NCI-H1930 (cell line): ENCODE measurements at regions not wholly inside any gene's neighbourhood (a gene's known extent, or its start where the extent isn't known, plus 50 kb on each side); places are given as distances from the start of the nearest gene placed in this dataset.

Source experiments
- DNase-seq, 2 experiments: peaks; one replicate each; lab custom pipeline; 2025; lab: John Stamatoyannopoulos, UW

DNA sequence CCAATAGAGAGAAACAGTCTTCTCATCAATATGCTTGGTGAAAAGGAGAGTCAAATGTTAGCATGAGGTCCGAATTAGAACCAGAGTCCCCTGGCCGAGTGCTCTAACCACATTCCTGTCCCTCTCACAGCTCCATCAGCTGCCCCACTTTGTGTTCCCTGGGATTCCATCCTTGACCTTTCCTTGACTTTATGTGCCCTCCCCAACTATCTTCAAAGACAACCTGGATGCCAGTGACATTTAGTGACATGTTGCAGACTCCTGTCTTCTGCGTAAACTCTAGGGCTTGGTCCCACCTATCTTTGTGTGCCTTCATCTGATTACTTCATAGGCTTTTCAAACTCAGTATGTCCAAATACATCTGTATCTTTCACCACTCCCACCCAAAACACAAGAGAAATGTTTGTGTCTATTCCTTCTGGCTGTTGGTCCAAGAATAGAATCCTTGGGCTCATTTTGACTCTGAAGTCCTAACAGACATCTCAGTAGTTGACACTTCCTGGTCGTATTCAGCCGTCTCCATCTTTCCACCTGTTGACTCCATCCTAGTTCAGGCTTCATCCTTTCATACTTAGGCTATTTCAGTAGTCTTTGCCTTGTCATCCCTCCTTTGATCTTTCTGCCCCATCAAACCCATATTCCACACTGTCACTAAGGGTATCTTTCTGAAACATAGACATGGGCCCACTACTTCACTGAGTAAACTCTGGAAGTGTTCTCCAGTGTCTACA lies 101.4 kb upstream of the CD180 start:
- DNase-seq: no peak

DNA sequence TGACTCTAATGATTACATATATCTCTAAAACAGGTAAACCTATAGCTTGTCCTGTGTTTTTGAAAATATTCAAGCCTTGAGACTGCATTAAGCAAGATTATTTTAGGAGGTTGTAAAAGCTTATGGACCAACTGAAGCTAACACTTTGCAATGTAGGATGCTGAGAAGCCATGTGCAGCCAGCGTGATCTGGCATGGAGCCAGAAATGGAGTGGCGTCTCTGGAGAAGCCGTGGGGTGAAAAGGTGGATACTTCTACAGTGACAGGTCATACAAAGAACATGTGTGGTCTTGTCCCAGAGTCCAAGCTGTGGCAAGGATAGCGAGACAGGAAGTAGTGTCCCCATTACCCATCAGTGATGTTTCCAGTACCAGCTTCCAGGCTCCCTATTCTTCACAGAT lies 100.8 kb upstream of the CD180 start:
- DNase-seq: no peak

DNA sequence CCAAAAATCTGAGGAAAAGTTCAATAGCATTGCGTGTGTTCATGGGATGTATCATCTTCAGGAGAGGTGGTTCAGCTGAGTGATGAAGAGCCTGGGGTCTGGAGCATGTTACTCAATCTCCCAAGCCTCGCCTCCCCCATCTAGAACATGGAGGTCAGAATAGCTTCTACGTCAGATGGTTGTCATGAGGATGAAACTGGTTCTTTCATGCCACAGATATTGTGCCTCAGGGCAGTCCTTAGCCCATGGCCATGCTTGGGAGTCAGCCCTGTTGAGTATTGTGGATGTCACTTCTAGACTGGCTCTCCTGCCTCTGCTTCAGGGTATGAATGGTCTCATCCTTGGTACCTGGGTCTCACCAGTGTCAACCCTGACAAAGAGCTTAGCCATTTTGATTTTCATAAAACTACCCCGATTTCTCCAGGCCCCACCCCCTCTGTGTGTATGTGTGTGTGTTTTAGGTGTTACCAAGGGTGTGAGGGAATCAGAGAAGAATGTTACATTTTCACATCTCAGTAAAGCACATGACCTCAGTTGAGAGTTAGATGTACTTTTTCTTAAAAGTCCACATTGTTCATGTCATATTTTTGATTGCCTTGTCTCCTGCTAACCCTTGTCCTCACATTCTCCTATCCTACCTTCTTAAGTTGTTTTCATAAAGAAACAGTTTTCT lies 97.8 kb upstream of the CD180 start:
- no peak for DNase-seq

DNA sequence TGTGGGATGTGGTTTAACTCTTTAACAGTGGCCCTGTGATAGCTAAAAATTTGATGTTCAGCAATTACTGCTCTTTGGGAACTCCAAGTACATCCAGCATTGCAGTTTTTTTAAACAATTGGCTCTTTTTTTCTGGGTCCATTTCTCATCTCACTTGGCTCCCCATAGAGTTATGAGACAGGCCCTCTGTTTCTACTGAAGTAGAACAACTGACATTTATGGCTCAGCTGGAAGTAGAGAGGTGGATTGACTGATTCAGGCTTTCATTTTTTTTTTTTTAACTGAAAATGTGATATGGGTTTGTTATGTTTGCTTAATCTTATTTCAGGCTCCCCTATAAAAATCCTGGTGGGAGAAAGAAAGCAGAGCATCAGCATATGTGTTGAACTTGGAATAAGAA lies 96.6 kb upstream of the CD180 start:
- DNase-seq: no peak

DNA sequence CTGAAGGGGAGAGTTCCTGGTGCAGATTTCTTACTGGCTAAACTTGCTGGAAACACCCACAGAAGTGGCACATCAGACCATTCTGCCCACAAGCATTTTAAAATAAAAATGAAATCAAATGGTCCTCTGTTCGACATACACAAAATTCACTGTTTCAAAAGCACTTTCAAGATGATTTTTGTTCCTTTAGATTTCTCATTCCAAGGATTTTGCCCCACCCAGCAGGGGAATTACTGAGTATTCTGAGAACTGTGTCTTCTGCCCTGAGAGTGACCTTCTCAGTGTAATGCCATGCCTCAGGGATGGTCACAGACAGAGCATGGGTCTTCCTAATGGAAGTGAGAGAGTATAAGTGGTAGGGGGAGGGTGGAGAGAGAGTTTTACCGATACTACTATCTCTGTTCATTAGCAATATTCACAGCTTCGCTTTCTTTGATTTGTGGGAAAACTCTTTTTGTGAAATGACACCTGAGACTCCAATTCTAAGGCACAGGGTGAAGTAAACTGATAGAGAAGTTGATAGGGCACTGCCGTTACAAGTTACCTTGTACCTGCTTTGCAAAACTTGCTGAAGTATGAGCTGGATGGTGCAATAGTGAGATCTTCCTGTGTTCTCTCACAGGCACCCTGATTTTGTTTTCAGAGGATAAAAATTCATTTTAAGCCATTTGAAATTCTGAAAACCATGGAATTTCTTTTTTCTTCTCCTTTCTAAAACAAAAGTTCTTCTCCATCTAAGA lies 95.8 kb upstream of the CD180 start:
- DNase-seq: no peak

DNA sequence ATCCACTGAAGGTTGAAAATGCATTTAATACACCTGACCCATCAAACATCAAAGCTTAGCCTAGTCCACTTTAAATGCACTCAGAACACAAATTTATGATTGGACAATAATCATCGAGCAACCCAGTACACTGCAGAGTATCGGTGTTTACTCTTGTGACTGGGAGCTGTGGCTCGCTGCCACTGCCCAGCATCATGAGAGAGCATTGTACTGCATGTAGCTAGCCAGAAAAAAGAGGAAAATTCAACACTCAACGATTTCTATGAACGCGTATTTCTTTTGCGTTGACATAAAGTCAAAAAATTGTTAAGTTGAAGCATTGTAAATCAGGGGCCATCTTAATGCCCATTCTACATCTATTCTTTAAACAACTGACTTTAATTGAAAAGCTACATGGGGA lies 95.1 kb upstream of the CD180 start:
- DNase-seq: no peak

DNA sequence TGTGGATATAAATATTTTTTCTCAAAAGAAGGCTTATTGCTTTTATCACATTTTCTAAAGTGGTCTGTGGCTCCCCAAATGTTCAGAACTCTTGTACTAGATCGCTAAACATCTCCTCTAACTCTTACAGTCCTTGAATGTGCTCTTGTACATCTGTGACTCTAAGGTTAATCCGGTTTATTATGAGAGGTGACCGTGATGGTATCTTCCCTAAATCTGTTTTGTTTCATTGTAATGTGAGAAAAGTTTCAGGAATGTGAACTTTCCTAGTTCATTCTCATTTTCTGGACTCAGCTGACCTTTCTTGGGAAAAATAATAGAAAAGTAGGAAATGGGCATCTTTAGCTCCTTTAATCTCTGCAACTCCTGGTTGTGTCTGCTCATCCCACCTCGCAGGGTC lies 94.5 kb upstream of the CD180 start:
- no peak for DNase-seq

DNA sequence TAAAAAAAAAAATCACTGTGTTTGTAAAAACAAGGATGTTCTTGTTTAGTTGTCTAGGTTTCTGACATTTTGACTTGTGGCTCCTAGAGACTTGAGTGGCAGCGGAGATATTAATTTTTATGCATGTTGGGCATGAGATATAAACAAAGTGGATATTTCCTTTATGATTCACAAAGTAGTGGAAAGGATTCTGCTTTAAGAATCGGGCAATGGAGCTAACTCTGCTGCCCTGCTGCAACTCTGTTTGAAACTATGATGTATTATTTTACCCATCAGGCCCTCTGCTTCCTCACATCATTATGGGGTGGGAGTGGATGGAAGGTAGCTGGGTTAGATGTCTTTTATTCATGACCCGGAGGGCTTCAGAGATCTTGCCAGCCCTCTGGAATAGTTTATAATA lies 94.1 kb upstream of the CD180 start:
- no peak for DNase-seq

DNA sequence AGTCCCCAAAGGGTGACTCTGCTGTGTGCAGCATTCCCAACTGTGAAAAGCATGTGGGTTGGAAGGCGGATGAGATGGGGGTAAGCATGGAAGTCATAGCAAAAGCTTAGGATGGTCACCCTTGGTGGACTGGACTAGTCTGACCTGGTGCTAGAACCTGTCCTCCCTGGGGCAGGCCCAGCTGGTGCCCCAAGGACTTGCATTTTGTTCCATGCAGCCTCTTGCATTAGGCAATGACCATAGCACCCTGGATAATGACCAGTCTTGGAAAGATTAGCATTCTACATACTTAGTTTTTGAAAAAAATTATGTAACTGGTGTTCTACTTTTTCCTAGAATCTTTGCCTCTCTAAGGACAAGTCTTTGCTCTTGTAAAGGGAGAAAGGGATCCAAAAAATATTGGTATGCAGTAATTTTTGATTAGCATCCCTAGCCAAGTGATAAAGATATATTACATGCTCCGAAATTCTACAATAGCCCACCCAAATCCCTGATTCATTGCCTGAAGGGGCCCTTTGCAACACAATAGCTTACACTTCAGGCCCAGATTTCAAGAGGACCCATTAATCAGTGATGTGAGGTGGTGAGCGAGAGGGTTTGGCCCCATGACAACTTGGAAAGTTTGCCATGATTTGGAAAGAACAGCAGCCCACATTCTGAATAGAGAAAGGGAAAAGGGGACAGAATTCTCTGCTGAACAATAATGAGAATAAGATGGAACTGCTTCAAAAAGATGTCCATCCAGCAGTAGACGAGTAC lies 93.3 kb upstream of the CD180 start:
- DNase-seq: no peak

DNA sequence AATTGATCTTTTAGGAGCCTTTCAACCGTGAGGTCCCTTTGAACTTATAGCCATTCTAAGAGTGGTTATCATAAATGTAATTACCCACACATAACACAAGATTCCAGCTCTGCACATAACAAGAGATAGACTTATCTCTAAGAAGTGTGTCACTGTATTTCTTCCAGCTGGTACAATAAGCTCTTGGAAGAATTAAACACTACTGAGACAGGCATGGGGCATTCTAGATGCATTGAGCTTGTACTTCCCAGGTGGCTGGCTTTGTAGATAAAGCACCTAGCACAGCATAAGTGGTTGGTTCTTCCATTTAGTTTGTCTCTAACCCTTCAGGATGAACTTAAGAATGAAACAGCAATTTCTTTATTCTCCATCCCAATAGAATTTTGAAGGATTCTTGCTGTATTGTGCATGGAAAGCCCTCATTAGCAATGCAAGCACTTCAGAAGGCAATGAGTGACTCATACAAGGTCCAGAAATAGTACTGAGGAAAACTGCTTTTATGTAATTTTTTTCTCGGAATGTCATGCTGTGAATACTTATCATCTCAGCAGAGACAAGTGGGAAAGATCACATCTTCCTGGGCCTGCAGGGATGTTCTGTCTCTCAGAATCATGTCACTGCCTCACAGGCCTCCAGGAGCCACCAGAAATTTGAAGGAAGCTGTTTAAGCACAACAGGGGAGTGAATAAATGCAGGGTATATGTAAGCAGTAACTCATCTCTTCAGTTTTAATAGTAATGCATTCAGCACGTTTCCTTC lies 91.1 kb upstream of the CD180 start:
- no peak for DNase-seq

DNA sequence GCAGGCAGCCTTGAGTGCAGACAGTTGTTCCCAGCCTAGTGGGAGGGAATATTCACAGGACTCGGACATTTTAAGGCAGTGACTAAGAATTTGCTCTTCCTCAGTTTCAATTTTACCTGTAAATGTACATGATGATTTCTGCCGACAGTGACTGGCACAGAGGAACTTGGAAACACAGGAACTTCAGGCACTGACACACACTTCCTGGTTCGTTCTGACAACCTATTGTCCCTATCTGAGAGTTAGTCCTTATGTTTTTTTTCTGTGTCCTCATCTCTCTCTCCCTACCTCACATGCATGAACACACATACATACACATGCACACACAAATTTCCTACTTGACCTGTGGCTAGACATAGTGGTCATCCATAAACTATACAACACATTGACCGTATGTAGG lies 89.4 kb upstream of the CD180 start:
- DNase-seq: no peak

DNA sequence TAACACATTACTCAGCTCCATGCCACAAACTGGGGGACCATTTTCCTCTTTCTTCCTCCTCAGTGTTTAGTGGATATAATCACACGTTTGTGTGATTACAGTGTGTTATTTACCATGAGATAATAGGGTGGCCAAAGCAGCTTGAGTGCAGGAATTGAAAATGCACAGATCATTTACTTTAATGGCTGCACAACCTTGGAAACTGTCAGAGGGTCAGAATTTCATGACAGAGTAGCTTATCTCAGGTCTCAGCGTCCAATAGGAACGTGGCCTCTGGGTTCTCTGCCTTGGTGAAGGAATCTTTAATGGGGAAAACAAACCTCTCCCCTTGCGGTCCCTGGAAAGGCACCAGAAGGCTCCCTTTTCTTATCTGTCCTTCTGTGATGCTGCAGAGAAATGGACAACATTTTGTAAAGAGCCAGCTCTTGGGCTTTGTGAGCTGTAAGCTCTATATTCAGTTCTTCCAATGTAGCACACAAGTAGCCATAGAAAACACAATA lies 87.4 kb upstream of the CD180 start:
- DNase-seq: no peak

DNA sequence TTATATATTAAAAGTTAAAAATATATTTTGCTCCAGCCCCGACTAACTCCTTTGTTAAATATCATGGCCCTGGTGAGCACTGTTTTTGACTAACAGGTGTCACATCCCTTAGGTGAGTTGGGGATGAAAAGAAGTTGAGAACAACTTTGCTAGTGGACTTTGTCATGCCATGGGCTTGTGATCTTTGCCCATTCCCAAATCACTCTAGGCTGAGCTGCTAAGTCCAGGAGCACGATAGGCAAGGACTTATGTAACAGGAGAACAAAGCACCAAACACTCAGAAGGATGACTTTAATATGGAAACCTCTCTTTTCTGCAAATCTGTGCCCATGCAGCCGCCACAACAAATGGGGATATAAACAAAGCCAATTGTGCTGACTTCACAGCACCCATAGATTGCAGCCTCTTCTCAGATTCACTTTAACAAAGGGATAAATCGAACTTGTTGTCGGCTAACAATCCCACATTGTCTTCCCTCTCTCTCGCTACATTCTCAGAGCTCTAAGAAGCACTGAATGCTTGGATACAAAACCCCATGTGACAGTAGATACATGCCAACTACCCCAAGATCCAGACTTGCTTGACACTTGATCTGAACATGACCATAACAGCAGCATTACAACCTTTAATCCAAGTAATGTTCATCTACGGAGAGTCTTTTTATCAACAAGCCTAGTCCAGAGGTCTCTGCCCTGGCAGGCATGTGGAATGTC lies 86.8 kb upstream of the CD180 start:
- DNase-seq: no peak

DNA sequence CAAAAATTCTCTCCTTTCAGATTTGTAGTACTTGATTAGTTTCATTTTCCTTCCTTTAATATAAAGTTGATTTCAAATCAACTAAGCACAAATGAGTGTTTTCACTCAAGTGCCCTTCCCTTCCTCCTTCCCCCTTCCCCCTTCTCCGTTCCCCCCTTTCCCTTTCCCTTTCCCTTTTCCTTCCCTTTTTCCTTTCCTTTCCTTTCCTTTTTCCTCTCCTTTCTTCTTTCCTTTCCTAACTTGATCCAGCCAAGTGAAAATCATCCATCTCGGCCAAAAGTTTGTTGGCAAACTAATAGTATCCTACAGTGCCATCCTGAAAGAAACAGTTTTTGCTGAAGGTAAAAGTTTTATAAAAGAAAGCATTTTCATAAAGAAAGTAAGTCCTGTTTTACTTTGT lies 85.3 kb upstream of the CD180 start:
- DNase-seq: no peak

DNA sequence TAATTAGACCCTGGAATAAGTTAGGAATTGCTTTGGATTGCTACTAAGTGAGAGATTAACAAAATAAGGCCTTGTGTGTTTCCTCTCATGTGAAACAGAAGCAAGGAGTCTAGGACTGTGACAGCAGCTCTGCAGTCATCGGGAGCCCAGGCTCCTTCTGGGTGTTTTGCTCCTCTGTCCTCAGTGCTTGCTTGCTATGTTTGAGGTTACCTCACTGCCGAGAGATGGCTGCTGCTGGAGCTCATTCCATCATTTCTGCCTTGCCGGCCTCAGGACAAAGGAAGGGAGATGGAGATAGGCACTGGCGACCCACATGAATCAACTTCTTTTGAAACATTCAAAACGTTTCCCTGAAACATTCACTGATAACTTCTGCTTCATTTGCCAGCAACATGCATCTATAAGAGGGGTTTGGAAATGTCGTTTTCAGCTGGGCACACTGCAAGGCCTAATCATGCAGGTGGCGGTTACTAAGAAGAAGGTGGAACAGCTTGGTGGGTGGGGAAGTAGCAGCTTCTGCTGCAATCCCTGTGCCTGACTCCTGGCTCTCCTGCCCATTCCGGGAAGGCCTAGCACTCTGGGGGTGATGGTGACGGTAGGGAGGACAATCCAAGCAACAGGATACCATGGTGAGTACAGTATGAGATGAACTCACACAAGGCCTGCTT lies 77.2 kb upstream of the CD180 start:
- DNase-seq: no peak

DNA sequence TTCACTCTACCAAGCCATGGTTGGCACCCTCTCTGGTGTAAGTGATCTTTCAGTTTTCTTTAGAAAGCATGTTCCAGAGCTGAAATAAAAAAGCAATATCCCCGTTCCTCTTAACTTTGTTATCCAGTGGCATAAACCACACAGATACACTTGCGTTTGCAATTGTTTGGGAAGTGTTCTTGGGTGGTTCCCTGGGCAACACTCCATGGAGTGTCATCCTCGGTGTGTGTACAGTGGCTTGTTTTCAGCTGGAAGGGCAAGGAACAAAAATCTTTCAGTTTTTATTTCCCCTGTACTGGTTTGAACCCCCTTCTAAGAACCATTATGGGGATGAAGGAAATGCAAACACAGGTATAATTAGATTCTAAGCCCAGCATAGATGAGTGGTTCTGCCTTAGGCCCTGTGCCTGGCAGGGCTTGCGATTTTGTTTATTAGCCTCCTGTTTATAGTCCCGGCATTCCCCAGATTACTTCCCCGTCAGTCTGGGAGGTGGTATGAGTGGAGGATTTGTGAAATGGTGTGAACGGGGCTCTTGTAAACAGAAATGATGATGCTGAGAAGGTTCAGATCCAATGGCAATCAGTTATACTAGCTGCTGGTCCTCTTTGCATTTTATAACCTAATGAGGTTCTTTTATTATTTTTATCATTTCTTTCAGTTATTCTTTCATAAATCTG lies 76.0 kb upstream of the CD180 start:
- DNase-seq: no peak

DNA sequence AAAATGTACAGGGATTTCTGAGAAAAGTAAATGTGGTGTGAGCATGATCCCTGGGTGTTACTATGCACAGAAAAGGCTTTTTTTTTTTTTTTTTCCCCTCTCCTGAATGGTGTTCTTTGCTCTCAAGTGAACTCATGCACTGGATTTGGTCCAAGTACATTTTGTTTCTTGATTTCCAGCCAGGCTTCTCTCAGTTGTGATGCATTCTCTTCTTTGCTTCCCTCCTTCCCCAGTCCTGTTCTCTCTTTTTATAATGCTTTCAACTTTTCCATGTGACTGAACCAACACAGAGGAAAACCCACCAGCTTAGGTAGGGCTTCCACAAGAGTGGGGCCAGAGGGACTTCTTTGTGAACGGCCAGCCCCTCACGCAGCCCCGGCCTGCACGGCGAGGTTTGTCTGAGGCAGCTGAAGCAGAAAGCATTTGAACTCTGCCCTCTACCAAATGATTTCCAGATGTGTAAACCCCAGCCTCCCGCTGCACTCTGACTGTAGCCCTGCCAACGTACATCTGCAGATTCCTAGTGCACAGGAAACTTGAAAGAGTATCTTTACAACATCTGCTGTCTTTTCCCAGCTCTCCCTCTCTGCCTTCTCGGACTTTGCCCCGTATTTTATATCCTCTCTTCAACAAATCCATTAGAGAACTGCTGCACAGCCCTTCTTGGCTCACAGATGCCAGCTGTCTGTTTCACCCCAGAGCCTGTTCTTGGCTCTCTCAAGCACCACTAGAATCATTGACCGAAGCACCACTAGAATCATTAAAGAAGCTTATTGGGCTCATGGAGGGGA lies 71.8 kb upstream of the CD180 start:
- DNase-seq: no peak

DNA sequence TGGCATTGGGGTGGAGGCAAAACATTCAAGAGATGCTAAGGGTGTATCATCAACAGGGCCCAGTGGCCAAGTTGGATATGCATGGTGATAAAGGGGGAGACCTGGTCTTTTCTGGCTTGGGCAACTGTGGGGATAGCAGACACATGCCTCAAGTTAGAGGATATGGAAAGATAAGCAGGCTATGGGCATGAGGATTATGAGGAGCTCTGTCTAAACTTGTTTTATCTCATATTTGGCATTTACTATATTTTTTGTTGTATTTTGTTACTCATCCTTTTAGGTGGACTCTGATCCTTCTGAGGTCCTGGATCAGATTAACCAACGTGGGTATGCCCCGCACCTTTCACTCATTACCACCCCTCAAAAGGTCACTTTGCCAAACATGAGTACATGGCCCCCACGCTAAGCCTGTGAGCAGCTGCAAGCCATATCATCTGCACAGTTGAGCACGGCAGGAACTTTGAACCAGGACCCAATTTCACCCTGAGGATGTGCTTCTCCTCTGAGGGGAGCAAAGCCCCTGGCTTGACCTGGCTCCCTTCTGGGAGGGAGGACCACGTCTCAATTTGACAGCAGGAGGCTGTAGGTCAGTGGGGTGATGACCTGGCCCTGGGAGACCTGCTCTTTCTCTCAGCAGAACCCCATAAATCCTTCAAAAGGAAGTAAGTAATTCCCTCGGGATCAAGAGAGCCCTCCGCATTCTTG lies 71.1 kb upstream of the CD180 start:
- DNase-seq: no peak
